IMR-90 (cell line): ENCODE measurements at regions not wholly inside any gene's neighbourhood (a gene's known extent, or its start where the extent isn't known, plus 50 kb on each side); places are given as distances from the start of the nearest gene placed in this dataset.

Experiments used
- ATAC-seq: fragments of 200-7000 bp; cut with Tn5 transposase; 2 replicates; pipeline ENCODE4 v1.9.1; 2020; ENCODE audit warnings: low read depth, mild to moderate bottlenecking, moderate library complexity
- BruUV-seq: library from RNA; stranded (reverse); fragments of 400-500 nt; replicated peaks from 2 replicates; lab custom pipeline; 2021; lab: Mats Ljungman, UMichigan
- CTCF ChIA-PET: fragments of 300-600 bp; formaldehyde crosslinking; extraction: SDS; loops from one replicate; lab custom pipeline; 2021; ENCODE audit warnings: antibody characterized with exemption; lab: Yijun Ruan, JAX
- POLR2A ChIA-PET: fragments of 300-600 bp; sonication (Branson Sonifier 250); formaldehyde crosslinking; loops from one replicate; lab custom pipeline; 2022; ENCODE audit warnings: antibody characterized with exemption; ENCODE audit not compliant: unreplicated experiment; lab: Charles Lee
- DNase-seq: peaks from one replicate; pipeline ENCODE4 v3.0.0; 2013
- H2AFZ ChIP-seq: replicated peaks from 2 replicates; pipeline ENCODE3; 2013; ENCODE audit warnings: low read length, mild to moderate bottlenecking; ENCODE audit not compliant: poor library complexity
- H2AK5ac ChIP-seq: 2 replicates; pipeline ENCODE4 v1.6.1; 2013; ENCODE audit warnings: low read depth, low read length, inconsistent platforms
- H2AK9ac ChIP-seq: replicated peaks from 2 replicates; pipeline ENCODE3; 2013; ENCODE audit warnings: mild to moderate bottlenecking, low read depth, low read length, moderate library complexity; ENCODE audit not compliant: poor library complexity
- H2BK120ac ChIP-seq: 2 replicates; pipeline ENCODE4 v1.6.1; 2013; ENCODE audit warnings: low read depth, low read length, inconsistent platforms
- H2BK15ac ChIP-seq: 3 replicates; pipeline ENCODE4 v1.6.1; 2013; ENCODE audit warnings: low read depth, low read length, inconsistent platforms
- H2BK20ac ChIP-seq: 2 replicates; pipeline ENCODE4 v1.6.1; 2013; ENCODE audit warnings: low read depth, mild to moderate bottlenecking, inconsistent platforms, low read length, moderate library complexity
- H2BK5ac ChIP-seq: 2 replicates; pipeline ENCODE4 v1.6.1; 2013; ENCODE audit warnings: mild to moderate bottlenecking, low read depth, low read length, inconsistent platforms; ENCODE audit not compliant: poor library complexity, severe bottlenecking
- H3K14ac ChIP-seq: replicated peaks from 2 replicates; pipeline ENCODE4 v1.6.1; 2013; ENCODE audit warnings: low read depth, low read length, inconsistent platforms
- H3K18ac ChIP-seq: 2 replicates; pipeline ENCODE4 v1.6.1; 2013; ENCODE audit warnings: low read depth, low read length, control low read depth
- H3K23ac ChIP-seq: 2 replicates; pipeline ENCODE4 v1.6.1; 2013; ENCODE audit warnings: low read depth, low read length, inconsistent platforms
- H3K27ac ChIP-seq: 2 replicates; pipeline ENCODE4 v1.5.1; 2013; ENCODE audit warnings: mild to moderate bottlenecking, control low read depth, low read length; ENCODE audit not compliant: insufficient read depth
- H3K27me3 ChIP-seq: 2 replicates; pipeline ENCODE4 v1.6.1; 2013; ENCODE audit warnings: low read length; ENCODE audit not compliant: control insufficient read depth, insufficient read depth
- H3K36me3 ChIP-seq: 2 replicates; pipeline ENCODE4 v1.6.1; 2013; ENCODE audit warnings: low read length, mixed read lengths; ENCODE audit not compliant: control insufficient read depth, insufficient read depth
- H3K4ac ChIP-seq: 2 replicates; pipeline ENCODE4 v1.6.1; 2013; ENCODE audit warnings: low read depth, low read length, inconsistent platforms
- H3K4me1 ChIP-seq: 2 replicates; pipeline ENCODE4 v1.6.1; 2013; ENCODE audit warnings: low read length, mixed read lengths; ENCODE audit not compliant: control insufficient read depth, insufficient read depth
- H3K4me2 ChIP-seq: 2 replicates; pipeline ENCODE4 v1.6.1; 2013; ENCODE audit warnings: low read depth, mild to moderate bottlenecking, control low read depth, low read length, moderate library complexity
- H3K4me3 ChIP-seq: 2 replicates; pipeline ENCODE4 v1.5.1; 2013; ENCODE audit warnings: low read depth, mild to moderate bottlenecking, control low read depth, low read length, moderate library complexity; ENCODE audit not compliant: insufficient read depth
- H3K56ac ChIP-seq: 2 replicates; pipeline ENCODE4 v1.6.1; 2013; ENCODE audit warnings: low read length, inconsistent platforms; ENCODE audit not compliant: insufficient read depth; ENCODE audit errors: extremely low read depth
- H3K79me1 ChIP-seq, 2 experiments: 2 replicates each; pipeline ENCODE4 v1.6.1; 2013; ENCODE audit warnings: low read length in 2 of 2, inconsistent platforms in 1 of 2, low read depth in 1 of 2
- H3K9ac ChIP-seq: 2 replicates; pipeline ENCODE4 v1.6.1; 2013; ENCODE audit warnings: low read depth, low read length, control low read depth
- H3K9me1 ChIP-seq: 2 replicates; pipeline ENCODE4 v1.6.1; 2013; ENCODE audit warnings: low read length, inconsistent platforms; ENCODE audit not compliant: insufficient read depth
- H3K9me3 ChIP-seq: 2 replicates; pipeline ENCODE4 v1.6.1; 2013; ENCODE audit warnings: low read length; ENCODE audit not compliant: control insufficient read depth, insufficient read depth
- H4K20me1 ChIP-seq: 2 replicates; pipeline ENCODE4 v1.6.1; 2013; ENCODE audit warnings: low read length, inconsistent platforms; ENCODE audit not compliant: insufficient read depth
- H4K5ac ChIP-seq: 2 replicates; pipeline ENCODE4 v1.6.1; 2013; ENCODE audit warnings: mild to moderate bottlenecking, low read depth, low read length, control low read depth
- H4K8ac ChIP-seq, 2 experiments: 2 replicates each; pipeline ENCODE4 v1.6.1; 2013; ENCODE audit warnings: low read depth in 2 of 2, low read length in 2 of 2, control low read depth in 1 of 2, inconsistent platforms in 1 of 2
- H4K91ac ChIP-seq: 2 replicates; pipeline ENCODE4 v1.6.1; 2013; ENCODE audit warnings: low read depth, low read length, inconsistent platforms; ENCODE audit not compliant: insufficient read depth
- BHLHE40 ChIP-seq: fragments of 150-350 bp; IDR thresholded peaks from 2 replicates; pipeline ENCODE4 v1.6.1; 2016; ENCODE audit warnings: mild to moderate bottlenecking, low read depth, low read length
- CEBPB ChIP-seq: IDR thresholded peaks from 2 replicates; pipeline ENCODE4 v1.6.1; 2012; ENCODE audit warnings: low read depth, low read length, improper control_type of control experiment
- CHD1 ChIP-seq: IDR thresholded peaks from 2 replicates; pipeline ENCODE4 v1.6.1; 2012; ENCODE audit warnings: low read depth, low read length, improper control_type of control experiment
- FOS ChIP-seq: fragments of 150-350 bp; IDR thresholded peaks from 2 replicates; pipeline ENCODE4 v1.6.1; 2016; ENCODE audit warnings: low read depth, low read length
- MAFK ChIP-seq: IDR thresholded peaks from 2 replicates; pipeline ENCODE4 v1.6.1; 2012; ENCODE audit warnings: low read depth, low read length, improper control_type of control experiment
- MAZ ChIP-seq: IDR thresholded peaks from 2 replicates; pipeline ENCODE4 v1.6.1; 2012; ENCODE audit warnings: low read depth, mild to moderate bottlenecking, low read length, improper control_type of control experiment, moderate library complexity, borderline replicate concordance
- MXI1 ChIP-seq: IDR thresholded peaks from 2 replicates; pipeline ENCODE4 v1.6.1; 2012; ENCODE audit warnings: low read depth, mild to moderate bottlenecking, low read length, moderate library complexity, borderline replicate concordance
- NFE2L2 ChIP-seq: fragments of 150-350 bp; IDR thresholded peaks from 2 replicates; pipeline ENCODE4 v1.6.1; 2016; ENCODE audit warnings: low read depth, mild to moderate bottlenecking, low read length
- POLR2A ChIP-seq: IDR thresholded peaks from 2 replicates; pipeline ENCODE4 v1.6.1; 2012; ENCODE audit warnings: mild to moderate bottlenecking, low read depth, low read length
- RAD21 ChIP-seq: IDR thresholded peaks from 2 replicates; pipeline ENCODE4 v1.6.1; 2012; ENCODE audit warnings: low read length, improper control_type of control experiment
- RCOR1 ChIP-seq: IDR thresholded peaks from 2 replicates; pipeline ENCODE4 v1.6.1; 2012; ENCODE audit warnings: mild to moderate bottlenecking, low read length, improper control_type of control experiment; ENCODE audit not compliant: insufficient replicate concordance
- RFX5 ChIP-seq: IDR thresholded peaks from 2 replicates; pipeline ENCODE4 v1.8.0; 2012; ENCODE audit warnings: low read depth, mild to moderate bottlenecking, low read length, moderate library complexity
- SMC3 ChIP-seq: fragments of 150-350 bp; IDR thresholded peaks from 2 replicates; pipeline ENCODE4 v1.6.1; 2016; ENCODE audit warnings: low read depth, mild to moderate bottlenecking, antibody characterized with exemption, low read length, moderate library complexity
- USF2 ChIP-seq: fragments of 150-350 bp; IDR thresholded peaks from 2 replicates; pipeline ENCODE4 v1.6.1; 2017; ENCODE audit warnings: mild to moderate bottlenecking, antibody characterized with exemption, low read length, low read depth
- dilution Hi-C: fragments of 300-500 bp; cut with HindIII; formaldehyde crosslinking; loops from one replicate; pipeline ENCODE4 v1.14.3; 2018; ENCODE audit warnings: low sequenced_read_pairs; ENCODE audit not compliant: unreplicated experiment
- in situ Hi-C: fragments of 300-500 bp; cut with MboI; formaldehyde crosslinking; loops from 3 replicates; pipeline ENCODE4 v1.14.3; 2019; ENCODE audit warnings: low sequenced_read_pairs, inconsistent platforms, mixed read lengths
- intact Hi-C: fragments of 100-400 bp; cut with micrococcal nuclease; formaldehyde crosslinking; loops from 2 replicates; pipeline ENCODE4 v1.10.0; 2022
- TF ChIP-seq, protein P1 (sequence below): fragments of 150-350 bp; IDR thresholded peaks from 2 replicates; pipeline ENCODE4 v1.6.1; 2016; ENCODE audit warnings: low read depth, mild to moderate bottlenecking, low read length, moderate library complexity, borderline replicate concordance
- TF ChIP-seq, protein P2 (sequence below): conservative IDR thresholded peaks from 2 replicates; pipeline ENCODE4 v1.5.1; 2012; ENCODE audit warnings: mild to moderate bottlenecking, low read depth, low read length, improper control_type of control experiment

- TF ChIP-seq MAFK (no peak), NFE2L2 (no peak), CEBPB (no peak), BHLHE40 (no peak), POLR2A (no peak), FOS (no peak), USF2 (no peak), CHD1 (no peak), SMC3 (no peak), MXI1 (no peak), MAZ (no peak), RCOR1 (no peak), RFX5 (no peak), RAD21 (no peak)
- TF ChIP-seq, protein P1, sequence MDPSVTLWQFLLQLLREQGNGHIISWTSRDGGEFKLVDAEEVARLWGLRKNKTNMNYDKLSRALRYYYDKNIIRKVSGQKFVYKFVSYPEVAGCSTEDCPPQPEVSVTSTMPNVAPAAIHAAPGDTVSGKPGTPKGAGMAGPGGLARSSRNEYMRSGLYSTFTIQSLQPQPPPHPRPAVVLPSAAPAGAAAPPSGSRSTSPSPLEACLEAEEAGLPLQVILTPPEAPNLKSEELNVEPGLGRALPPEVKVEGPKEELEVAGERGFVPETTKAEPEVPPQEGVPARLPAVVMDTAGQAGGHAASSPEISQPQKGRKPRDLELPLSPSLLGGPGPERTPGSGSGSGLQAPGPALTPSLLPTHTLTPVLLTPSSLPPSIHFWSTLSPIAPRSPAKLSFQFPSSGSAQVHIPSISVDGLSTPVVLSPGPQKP: no peak
- TF ChIP-seq, protein P2, sequence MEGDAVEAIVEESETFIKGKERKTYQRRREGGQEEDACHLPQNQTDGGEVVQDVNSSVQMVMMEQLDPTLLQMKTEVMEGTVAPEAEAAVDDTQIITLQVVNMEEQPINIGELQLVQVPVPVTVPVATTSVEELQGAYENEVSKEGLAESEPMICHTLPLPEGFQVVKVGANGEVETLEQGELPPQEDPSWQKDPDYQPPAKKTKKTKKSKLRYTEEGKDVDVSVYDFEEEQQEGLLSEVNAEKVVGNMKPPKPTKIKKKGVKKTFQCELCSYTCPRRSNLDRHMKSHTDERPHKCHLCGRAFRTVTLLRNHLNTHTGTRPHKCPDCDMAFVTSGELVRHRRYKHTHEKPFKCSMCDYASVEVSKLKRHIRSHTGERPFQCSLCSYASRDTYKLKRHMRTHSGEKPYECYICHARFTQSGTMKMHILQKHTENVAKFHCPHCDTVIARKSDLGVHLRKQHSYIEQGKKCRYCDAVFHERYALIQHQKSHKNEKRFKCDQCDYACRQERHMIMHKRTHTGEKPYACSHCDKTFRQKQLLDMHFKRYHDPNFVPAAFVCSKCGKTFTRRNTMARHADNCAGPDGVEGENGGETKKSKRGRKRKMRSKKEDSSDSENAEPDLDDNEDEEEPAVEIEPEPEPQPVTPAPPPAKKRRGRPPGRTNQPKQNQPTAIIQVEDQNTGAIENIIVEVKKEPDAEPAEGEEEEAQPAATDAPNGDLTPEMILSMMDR: no peak
- no peak overlapping the region for H2BK20ac ChIP-seq
- no peak overlapping the region for H2BK5ac ChIP-seq
- dilution Hi-C loops: no loop called here
- no peak overlapping the region for H3K4me3 ChIP-seq
- H4K5ac ChIP-seq: no peak overlapping the region
- H2BK15ac ChIP-seq: no peak overlapping the region
- no peak overlapping the region for H3K23ac ChIP-seq
- ChIA-PET POLR2A (no interaction called here), CTCF (no interaction called here)
- no peak overlapping the region for H2AK9ac ChIP-seq
- no TSS peak for BruUV-seq
- no peaks in the 10 kb centered on the region for H3K36me3 ChIP-seq
- H3K27me3 ChIP-seq: no peaks in the 10 kb centered on the region
- no peaks in the 10 kb centered on the region for H3K9me1 ChIP-seq
- H4K91ac ChIP-seq: no peak overlapping the region
- no peak overlapping the region for H3K18ac ChIP-seq
- H4K20me1 ChIP-seq: no peaks in the 10 kb centered on the region
- peaks cover 1% of the 10 kb centered on the region; the same call in 1 of the 2 replicates for H3K4me1 ChIP-seq
- H3K9ac ChIP-seq: no peak overlapping the region
- H3K14ac ChIP-seq: no peak overlapping the region
- H3K9me3 ChIP-seq: no peaks in the 10 kb centered on the region
- no peak overlapping the region for H3K56ac ChIP-seq
- DNase-seq (peak; percentile 1), ATAC-seq (peak; percentile 73)
- intact Hi-C loops: no loop called here
- H2AK5ac ChIP-seq: no peak overlapping the region
- no peak overlapping the region for H3K27ac ChIP-seq
- no peak overlapping the region for H2BK120ac ChIP-seq
- H3K79me1 ChIP-seq: no peaks in the 10 kb centered on the region
- no peak overlapping the region for H3K4ac ChIP-seq
- H3K4me2 ChIP-seq: no peak overlapping the region
- in situ Hi-C loops: no loop called here
- H2AFZ ChIP-seq: no peak overlapping the region
- no peak overlapping the region for H4K8ac ChIP-seq
Measured at GRCh38 chr2:138245310-138245709, 256.3 kb upstream of the SPOPL start.
